T-cell (primary cell): ENCODE measurements at regions not wholly inside any gene's neighbourhood (a gene's known extent, or its start where the extent isn't known, plus 50 kb on each side); places are given as distances from the start of the nearest gene placed in this dataset.

Source experiments
- ATAC-seq, 4 experiments: fragments of 200-7000 bp in 3 of 4; fragments of 150-1000 bp in 1 of 4; cut with Tn5 transposase; replicated peaks in 1 of 4; 1 replicate in 3 of 4; 2 replicates in 1 of 4; pipeline ENCODE4 v1.10.0; 2021; ENCODE audit warnings: moderate library complexity in 3 of 4, mild to moderate bottlenecking in 2 of 4, moderate number of reproducible peaks in 1 of 4
- CTCF ChIA-PET, 2 donors: fragments of 300-600 bp; sonication (Branson Sonifier 250); formaldehyde crosslinking; loops; one replicate each; lab custom pipeline; 2022; ENCODE audit warnings: antibody characterized with exemption in 2 of 2; lab: Charles Lee
- POLR2A ChIA-PET, 2 donors: fragments of 300-600 bp; sonication (Branson Sonifier 250); formaldehyde crosslinking; loops; one replicate each; lab custom pipeline; 2022; ENCODE audit warnings: antibody characterized with exemption in 2 of 2; lab: Charles Lee
- DNase-seq, 35 experiments: peaks; one replicate each; pipeline versions ENCODE4 v3.0.0 to v3.0.0-alpha.2; 2013 to 2023
- H3K27ac ChIP-seq: one replicate; pipeline ENCODE4 v1.5.1; 2013; ENCODE audit warnings: low read length
- H3K27me3 ChIP-seq, 2 experiments: replicated peaks in 1 of 2; 1 replicate in 1 of 2; 2 replicates in 1 of 2; pipeline versions ENCODE4 v1.6.1 to v1.7.0; 2013; ENCODE audit warnings: low read length in 1 of 2, mixed read lengths in 1 of 2; ENCODE audit not compliant: control insufficient read depth in 2 of 2, insufficient read depth in 2 of 2; ENCODE audit errors: extremely low read depth in 1 of 2
- H3K36me3 ChIP-seq, 2 donors: 1 replicate in 1 of 2; 2 replicates in 1 of 2; pipeline versions ENCODE4 v1.6.1 to v1.7.0; 2013; ENCODE audit warnings: low read length in 1 of 2; ENCODE audit not compliant: control insufficient read depth in 2 of 2, insufficient read depth in 1 of 2; ENCODE audit errors: extremely low read depth in 1 of 2
- H3K4me1 ChIP-seq, 2 experiments: 1 replicate in 1 of 2; 2 replicates in 1 of 2; pipeline versions ENCODE4 v1.6.1 to v1.7.0; 2013; ENCODE audit warnings: low read length in 2 of 2, mixed read lengths in 1 of 2; ENCODE audit not compliant: insufficient read depth in 2 of 2, control insufficient read depth in 1 of 2; ENCODE audit errors: extremely low read depth in 1 of 2
- H3K4me3 ChIP-seq, 2 donors: 1 replicate in 1 of 2; 2 replicates in 1 of 2; pipeline versions ENCODE4 v1.5.1 to v1.7.0; 2013; ENCODE audit warnings: mild to moderate bottlenecking in 2 of 2, low read length in 1 of 2, moderate library complexity in 1 of 2; ENCODE audit not compliant: control insufficient read depth in 1 of 2; ENCODE audit errors: extremely low read depth in 1 of 2
- H3K9me3 ChIP-seq: 2 replicates; pipeline ENCODE4 v1.7.0; 2013
- H3K27ac Mint-ChIP-seq, 2 donors: one replicate each; pipeline ENCODE4 v1.8.0; 2020 to 2021; ENCODE audit warnings: mild to moderate bottlenecking in 2 of 2, mixed read lengths in 2 of 2
- H3K27me3 Mint-ChIP-seq, 2 donors: one replicate each; pipeline ENCODE4 v1.8.0; 2021 to 2022; ENCODE audit warnings: mixed read lengths in 2 of 2
- H3K36me3 Mint-ChIP-seq: one replicate; pipeline ENCODE4 v1.8.0; 2021; ENCODE audit warnings: mixed read lengths
- H3K4me1 Mint-ChIP-seq, 3 donors: one replicate each; pipeline ENCODE4 v1.8.0; 2020 to 2022; ENCODE audit warnings: mixed read lengths in 3 of 3, mild to moderate bottlenecking in 1 of 3
- H3K4me3 Mint-ChIP-seq, 3 donors: one replicate each; pipeline ENCODE4 v1.8.0; 2020 to 2022; ENCODE audit warnings: mild to moderate bottlenecking in 3 of 3, mixed read lengths in 3 of 3, moderate library complexity in 3 of 3
- H3K9me3 Mint-ChIP-seq, 3 donors: one replicate each; pipeline ENCODE4 v1.8.0; 2020 to 2022; ENCODE audit warnings: mixed read lengths in 3 of 3
- WGBS: methylation state at CpG from one replicate; pipeline ENCODE4 v1.1.5; 2013; ENCODE audit warnings: missing lambda C conversion rate; ENCODE audit not compliant: insufficient coverage; 5-methylcytosine and 5-hydroxymethylcytosine counted together

DNA sequence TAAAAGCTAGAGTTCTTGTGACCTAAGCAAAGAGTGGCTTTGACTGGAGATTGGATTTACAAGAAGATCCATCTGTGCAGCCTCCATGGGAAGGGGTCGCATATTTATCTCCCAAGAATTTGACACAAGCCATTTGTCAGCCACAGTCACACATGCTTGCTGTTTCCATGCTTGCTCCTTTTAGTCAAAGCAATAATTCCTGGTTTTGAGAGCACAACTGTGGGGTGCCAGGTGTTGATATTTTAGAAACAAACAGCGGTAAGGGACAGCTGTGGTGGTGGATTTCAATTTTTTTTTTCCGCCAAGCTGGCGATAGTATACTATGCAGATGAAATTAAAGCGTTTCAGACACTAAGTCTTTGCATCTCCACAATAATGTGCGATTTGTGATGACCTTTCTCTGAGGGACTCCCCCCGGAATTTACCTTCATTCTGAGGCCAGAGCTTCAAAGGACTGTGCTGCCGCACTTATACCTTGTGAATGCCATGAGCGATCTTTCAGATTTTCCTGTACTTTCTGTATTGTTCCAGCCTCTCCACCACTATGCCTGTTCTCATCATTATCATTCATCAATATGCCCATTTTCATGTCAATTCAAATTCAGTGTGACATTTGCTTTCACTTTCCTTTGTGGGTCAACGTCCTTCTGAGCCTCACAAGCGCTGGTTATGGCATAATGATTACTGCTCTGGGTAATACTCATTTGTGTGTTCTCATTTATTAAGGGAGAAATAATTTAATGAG is 108.2 kb upstream of the KBTBD8 start:
- H3K27ac ChIP-seq: no peak overlapping the region
- ATAC-seq: no peak
- H3K4me1 Mint-ChIP-seq: peaks cover 0 to 6% (median 0%) of the 10 kb centered on the region in 3 donors
- H3K9me3 ChIP-seq: no peaks in the 10 kb centered on the region
- ChIA-PET POLR2A (no interaction called here), CTCF (no interaction called here)
- peak in 1 of 35 experiments; percentile 1 for DNase-seq
- no peaks in the 10 kb centered on the region for H3K36me3 Mint-ChIP-seq
- no peaks in the 10 kb centered on the region for H3K36me3 ChIP-seq
- H3K27me3 Mint-ChIP-seq: peaks cover 5 to 11% of the 10 kb centered on the region in 2 donors
- H3K27me3 ChIP-seq: peaks cover 0 to 8% of the 10 kb centered on the region in 2 experiments
- WGBS: 64% methylated on average over 6 of the region's 11 CpGs
- H3K9me3 Mint-ChIP-seq: peaks cover 10 to 11% (median 10%) of the 10 kb centered on the region in 3 donors
- no peak overlapping the region for H3K4me3 ChIP-seq
- H3K27ac Mint-ChIP-seq: no peak overlapping the region
- peak overlapping the region in 2 of 3 donors; percentile 1 to 52 for H3K4me3 Mint-ChIP-seq
- no peaks in the 10 kb centered on the region for H3K4me1 ChIP-seq

- H3K4me1 Mint-ChIP-seq: no peaks in the 10 kb centered on the region
- ATAC-seq (no peak), DNase-seq (no peak)
- Histone ChIP-seq H3K4me1 (no peaks in the 10 kb centered on the region), H3K27ac (no peak overlapping the region), H3K36me3 (no peaks in the 10 kb centered on the region), H3K27me3 (peaks cover 0 to 2% of the 10 kb centered on the region in 2 experiments), H3K9me3 (no peaks in the 10 kb centered on the region), H3K4me3 (no peak overlapping the region)
- H3K9me3 Mint-ChIP-seq: peaks cover 41 to 67% (median 59%) of the 10 kb centered on the region in 3 donors
- WGBS: 94% methylated on average over 3 of the region's 6 CpGs
- ChIA-PET POLR2A (no interaction called here), CTCF (no interaction called here)
- peaks cover 5 to 6% of the 10 kb centered on the region in 2 donors for H3K27me3 Mint-ChIP-seq
- no peak overlapping the region for H3K4me3 Mint-ChIP-seq
- H3K27ac Mint-ChIP-seq: no peak overlapping the region
- no peaks in the 10 kb centered on the region for H3K36me3 Mint-ChIP-seq
Measured at GRCh38 chr3:66898155-66898554, 100.0 kb upstream of the KBTBD8 start.

DNA sequence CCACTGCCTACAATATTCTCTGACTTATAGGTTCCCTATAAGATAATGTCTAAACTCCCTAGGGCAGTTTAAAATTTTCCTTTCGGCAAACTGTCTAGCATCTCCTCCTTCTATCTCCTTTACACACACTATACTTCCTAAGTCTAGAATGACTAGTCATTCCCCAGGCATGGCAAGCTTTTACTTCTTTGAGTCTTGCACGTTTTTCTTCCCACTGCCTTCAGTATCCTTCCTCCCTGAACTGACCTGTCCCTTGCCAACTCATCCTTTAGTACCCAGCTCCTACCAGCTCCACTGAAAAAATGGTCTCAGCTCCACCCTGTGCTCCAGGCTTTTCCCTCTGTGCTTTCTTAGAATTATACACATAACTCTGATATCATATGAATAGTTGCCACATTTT is 93.8 kb upstream of the KBTBD8 start:
- Histone ChIP-seq H3K4me1 (no peaks in the 10 kb centered on the region), H3K4me3 (no peak overlapping the region), H3K27me3 (no peaks in the 10 kb centered on the region), H3K9me3 (no peaks in the 10 kb centered on the region), H3K36me3 (no peaks in the 10 kb centered on the region), H3K27ac (no peak overlapping the region)
- Mint-ChIP-seq H3K4me1 (no peaks in the 10 kb centered on the region), H3K9me3 (peaks cover 12 to 36% (median 29%) of the 10 kb centered on the region in 3 donors), H3K27me3 (peaks cover 21 to 24% of the 10 kb centered on the region in 2 donors), H3K27ac (no peak overlapping the region), H3K4me3 (no peak overlapping the region), H3K36me3 (no peaks in the 10 kb centered on the region)
- 33% methylated on average over 1 of the region's 2 CpGs for WGBS
- POLR2A ChIA-PET: no interaction called here
- CTCF ChIA-PET: no interaction called here
- no peak for DNase-seq
- ATAC-seq: no peak

GRCh38 chr3:66904831-66905493 is 93.1 kb upstream of the KBTBD8 start:
- ChIA-PET POLR2A (no interaction called here), CTCF (no interaction called here)
- ATAC-seq (no peak), DNase-seq (no peak)
- Histone ChIP-seq H3K9me3 (no peaks in the 10 kb centered on the region), H3K4me1 (no peaks in the 10 kb centered on the region), H3K4me3 (no peak overlapping the region), H3K27ac (no peak overlapping the region), H3K36me3 (no peaks in the 10 kb centered on the region), H3K27me3 (no peaks in the 10 kb centered on the region)
- WGBS: 67% methylated on average over 1 of the region's 2 CpGs
- no peak overlapping the region for H3K27ac Mint-ChIP-seq
- H3K4me1 Mint-ChIP-seq: no peaks in the 10 kb centered on the region
- peaks cover 21 to 24% of the 10 kb centered on the region in 2 donors for H3K27me3 Mint-ChIP-seq
- peaks cover 12 to 36% (median 28%) of the 10 kb centered on the region in 3 donors for H3K9me3 Mint-ChIP-seq
- no peak overlapping the region for H3K4me3 Mint-ChIP-seq
- H3K36me3 Mint-ChIP-seq: no peaks in the 10 kb centered on the region

DNA sequence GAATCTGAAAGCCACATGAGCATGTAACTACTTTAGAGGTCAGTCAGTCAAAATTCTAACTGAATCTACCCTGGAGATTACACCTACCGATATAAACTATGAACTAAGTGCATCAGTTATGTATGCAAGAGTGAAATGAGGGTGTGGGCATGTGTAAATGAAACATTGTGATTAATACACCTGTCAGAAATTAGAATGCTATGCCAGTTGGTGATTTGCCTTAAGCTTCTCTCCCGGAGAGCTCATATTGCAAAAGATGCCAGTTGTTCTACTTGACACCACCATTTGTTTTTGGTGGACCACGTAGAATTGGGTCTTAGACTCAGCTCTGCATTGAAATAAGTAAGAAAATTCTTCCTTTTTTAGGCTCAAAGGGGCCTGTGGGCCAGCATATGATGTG is 91.0 kb upstream of the KBTBD8 start:
- Mint-ChIP-seq H3K27me3 (peaks cover 21 to 24% of the 10 kb centered on the region in 2 donors), H3K9me3 (peaks cover 8 to 21% (median 16%) of the 10 kb centered on the region in 3 donors), H3K4me1 (no peaks in the 10 kb centered on the region), H3K27ac (no peak overlapping the region), H3K4me3 (no peak overlapping the region), H3K36me3 (no peaks in the 10 kb centered on the region)
- ATAC-seq (no peak), DNase-seq (no peak)
- ChIA-PET CTCF (no interaction called here), POLR2A (no interaction called here)
- Histone ChIP-seq H3K36me3 (no peaks in the 10 kb centered on the region), H3K27ac (no peak overlapping the region), H3K4me1 (no peaks in the 10 kb centered on the region), H3K4me3 (no peak overlapping the region), H3K27me3 (no peaks in the 10 kb centered on the region), H3K9me3 (no peaks in the 10 kb centered on the region)
- 72% methylated on average over 2 of the region's 3 CpGs for WGBS

GRCh38 chr3:66910266-66911055 is 87.6 kb upstream of the KBTBD8 start:
- Histone ChIP-seq H3K4me3 (no peak overlapping the region), H3K4me1 (no peaks in the 10 kb centered on the region), H3K36me3 (no peaks in the 10 kb centered on the region), H3K27me3 (peaks cover 0 to 3% of the 10 kb centered on the region in 2 experiments), H3K27ac (no peak overlapping the region), H3K9me3 (peaks cover 3% of the 10 kb centered on the region)
- no peak for ATAC-seq
- Mint-ChIP-seq H3K4me3 (no peak overlapping the region), H3K9me3 (peaks cover 4 to 20% (median 13%) of the 10 kb centered on the region in 3 donors), H3K27ac (no peak overlapping the region), H3K36me3 (peaks cover 3% of the 10 kb centered on the region), H3K4me1 (no peaks in the 10 kb centered on the region), H3K27me3 (peaks cover 16 to 19% of the 10 kb centered on the region in 2 donors)
- ChIA-PET CTCF (no interaction called here), POLR2A (no interaction called here)
- no peak for DNase-seq
- 100% methylated on average over 1 of the region's 6 CpGs for WGBS
